ENCODE measurements at regions not wholly inside any gene's neighbourhood (a gene's known extent, or its start where the extent isn't known, plus 50 kb on each side); places are given as distances from the start of the nearest gene placed in this dataset.
A peak's percentile ranks its signal among the peaks of the same experiment; 100 is the strongest.

DNA sequence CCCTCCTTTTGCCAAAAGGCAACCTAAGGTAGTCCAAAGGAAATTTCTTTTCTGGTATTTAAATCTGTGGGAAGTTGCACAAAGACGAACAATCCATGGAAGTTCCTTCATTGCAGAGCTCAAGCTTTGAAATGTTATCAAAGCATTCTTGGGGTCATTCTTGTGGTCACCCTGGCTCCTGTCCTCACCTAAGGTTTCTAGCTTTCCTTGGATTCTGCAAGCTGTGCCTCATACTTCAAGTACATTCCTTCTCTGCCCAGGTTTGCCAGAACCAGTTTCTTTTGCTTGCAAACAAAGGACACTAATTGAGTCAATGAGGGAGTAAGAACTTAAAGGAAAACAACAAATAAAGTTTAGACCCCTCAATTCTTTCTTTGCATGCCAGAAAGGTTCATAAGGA, 329.8 kb upstream of the PDZRN3 start:
- no peak for DNase-seq (ENCODE audit: low spot score)

DNA sequence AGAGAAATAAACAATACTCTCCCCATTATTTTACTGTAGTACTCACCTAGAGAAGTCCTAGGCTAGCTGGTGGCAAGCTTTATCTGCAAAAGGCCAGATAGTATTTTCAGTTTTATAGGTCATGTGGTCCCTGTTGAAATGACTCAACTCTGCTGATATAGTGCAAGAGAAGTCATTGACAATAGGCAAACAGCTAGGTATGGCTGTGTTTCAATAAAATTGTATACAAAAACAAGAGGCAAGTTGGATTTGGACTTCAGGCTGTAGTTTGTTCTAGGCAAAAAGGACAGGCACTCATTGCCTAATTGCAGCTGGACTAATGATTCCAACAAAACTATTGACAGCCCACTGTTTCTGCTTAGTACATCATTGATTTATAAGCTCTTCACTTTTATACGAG, 328.0 kb upstream of the PDZRN3 start:
- no peak for DNase-seq (ENCODE audit: low spot score)

DNA sequence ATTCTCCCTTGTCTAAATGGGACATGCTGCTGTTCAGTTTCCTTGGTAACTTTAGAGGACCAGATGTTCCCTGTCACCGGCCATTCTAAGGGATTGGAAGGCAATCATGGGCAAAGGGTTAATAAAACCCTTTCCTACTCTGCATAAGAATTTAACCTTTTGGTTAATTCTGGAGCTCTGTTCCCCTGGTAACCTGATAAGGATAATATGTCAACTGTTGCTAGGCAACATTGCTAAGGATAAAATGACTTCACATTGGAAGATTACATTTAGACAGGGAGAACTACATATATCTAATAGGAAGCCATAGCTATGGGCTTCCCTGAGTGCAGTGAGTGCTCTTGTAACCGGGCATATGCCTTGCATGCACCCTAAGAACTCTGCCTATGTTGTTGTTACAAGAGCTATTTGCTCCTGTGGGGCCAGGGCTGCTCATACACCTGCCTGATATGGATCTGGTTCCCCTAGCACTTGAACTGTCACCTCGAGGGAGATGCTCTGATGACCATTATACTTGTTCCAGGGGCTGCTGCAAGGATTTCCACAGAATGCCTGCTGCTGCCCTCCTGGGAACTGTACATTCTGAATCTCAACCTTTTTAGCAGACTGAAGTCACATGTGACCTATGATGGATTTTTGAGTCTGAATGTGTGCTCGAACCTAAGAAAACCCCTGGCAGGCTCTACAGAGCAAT, 326.3 kb upstream of the PDZRN3 start:
- no peak for DNase-seq (ENCODE audit: low spot score)

DNA sequence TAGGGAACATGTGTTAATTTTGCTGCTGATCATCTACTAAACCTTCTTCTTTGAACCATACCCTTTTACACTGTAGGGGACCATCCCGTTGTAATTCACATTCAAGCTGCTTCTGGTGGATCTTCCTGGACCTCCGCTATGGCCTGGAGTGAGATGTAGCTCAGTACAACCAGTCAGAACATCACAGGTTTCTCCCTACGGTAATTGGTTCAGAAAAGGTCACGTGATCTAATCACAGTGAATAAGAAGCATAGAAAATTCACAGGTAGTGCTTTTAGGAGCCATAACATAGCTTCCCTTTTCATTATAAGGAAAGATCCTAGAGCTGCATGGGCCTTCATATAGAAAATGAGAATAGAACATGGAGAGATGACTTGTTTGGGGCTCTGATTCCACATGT, 320.8 kb upstream of the PDZRN3 start:
- no peak for DNase-seq (ENCODE audit: low spot score)

DNA sequence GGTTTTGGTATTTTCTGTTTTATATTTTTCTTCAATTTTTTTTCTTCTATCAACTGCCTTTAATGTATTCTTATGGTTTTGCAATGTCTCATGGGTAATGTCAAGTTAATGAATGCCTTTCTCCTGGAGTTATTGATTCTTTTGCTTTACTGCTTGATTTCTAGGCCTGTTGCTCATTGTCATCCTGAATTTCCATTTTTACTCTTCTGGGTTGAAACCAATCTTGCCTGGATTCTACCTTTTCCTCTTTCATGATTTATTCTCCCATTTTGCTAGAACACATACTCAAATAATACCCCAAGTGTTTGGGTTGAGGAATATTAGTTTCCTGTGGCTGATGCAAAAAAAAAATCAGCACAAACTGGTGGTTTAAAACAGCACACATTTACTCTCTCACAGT, 315.2 kb upstream of the PDZRN3 start:
- DNase-seq (ENCODE audit: low spot score), result no peak

DNA sequence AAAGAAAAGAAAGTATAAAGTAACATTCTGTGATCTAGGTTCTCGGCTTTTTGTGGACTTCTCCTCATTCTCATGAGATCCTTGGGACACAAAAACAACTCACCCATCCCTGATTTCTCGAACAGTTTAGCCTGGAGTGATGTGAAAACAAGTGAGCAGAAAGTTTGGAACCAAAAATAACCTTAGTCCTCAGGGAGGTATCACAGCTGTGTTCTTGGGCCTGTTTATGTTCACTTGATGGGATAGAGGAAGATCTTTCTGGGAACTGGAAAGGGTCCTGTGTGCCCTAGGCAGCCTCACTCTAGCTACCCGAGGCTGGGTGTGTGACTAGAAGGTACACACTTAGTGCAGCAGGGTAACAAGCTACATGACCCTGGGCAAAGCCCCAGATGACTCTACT, 308.8 kb upstream of the PDZRN3 start:
- no peak for DNase-seq (ENCODE audit: low spot score)

DNA sequence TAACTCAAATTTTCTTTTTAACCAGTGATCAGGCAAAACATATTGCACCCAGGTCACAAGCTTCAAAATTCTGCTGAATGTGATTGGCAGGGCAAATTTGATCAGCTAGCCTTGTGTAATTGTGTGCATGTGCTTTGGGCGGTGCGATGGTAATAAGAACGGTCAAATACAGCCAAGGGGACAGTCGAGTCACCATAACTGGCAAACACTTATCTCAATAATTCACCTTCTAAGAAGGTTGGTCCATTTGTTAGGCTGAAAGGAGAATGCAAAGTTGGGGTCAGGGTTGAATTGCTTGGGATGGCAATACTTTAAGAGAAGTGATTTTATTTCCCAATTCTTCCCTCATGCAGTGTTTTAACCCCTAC, 302.4 kb upstream of the PDZRN3 start:
- DNase-seq (ENCODE audit: low spot score), result no peak

DNA sequence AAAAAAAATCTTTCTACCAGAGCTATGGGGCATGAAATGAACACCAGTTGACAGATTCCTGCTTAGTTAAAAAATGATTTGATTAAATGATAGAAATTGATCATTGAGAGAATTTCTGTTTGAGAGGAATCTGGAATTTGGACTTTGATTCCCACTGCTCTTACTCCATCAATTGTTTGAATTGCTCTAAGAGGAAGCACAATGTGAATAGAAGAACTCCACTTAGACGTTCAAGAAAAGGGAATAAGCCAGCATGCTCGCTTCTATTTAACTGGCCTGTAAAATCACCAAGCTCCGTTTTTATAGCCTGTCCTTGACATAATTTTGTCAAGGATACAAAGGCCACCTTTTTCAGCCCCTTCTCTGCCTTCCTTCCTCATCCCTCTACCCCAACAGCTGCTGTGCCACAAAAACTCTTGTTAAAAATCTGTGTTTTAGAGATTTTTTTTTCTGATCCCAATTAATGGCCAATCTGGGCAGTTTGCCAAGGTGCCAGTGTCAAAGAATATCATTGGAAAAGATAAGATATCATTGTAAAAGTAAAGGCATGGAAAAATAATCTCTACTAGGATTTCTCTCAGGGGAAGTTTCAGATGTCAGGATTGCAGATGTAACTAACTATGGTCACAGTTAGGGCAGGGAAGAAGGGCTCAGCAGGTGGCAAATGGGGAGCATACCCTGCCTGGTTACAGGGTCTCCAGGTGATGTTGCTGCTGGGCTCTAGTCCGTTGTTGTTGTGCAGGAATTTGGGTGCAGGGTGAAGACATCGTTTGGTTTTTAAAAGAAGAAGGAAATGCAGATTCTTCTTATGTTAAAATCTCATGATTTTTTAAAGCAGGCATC, 301.8 kb upstream of the PDZRN3 start:
- DNase-seq (ENCODE audit: low spot score), result no peak

DNA sequence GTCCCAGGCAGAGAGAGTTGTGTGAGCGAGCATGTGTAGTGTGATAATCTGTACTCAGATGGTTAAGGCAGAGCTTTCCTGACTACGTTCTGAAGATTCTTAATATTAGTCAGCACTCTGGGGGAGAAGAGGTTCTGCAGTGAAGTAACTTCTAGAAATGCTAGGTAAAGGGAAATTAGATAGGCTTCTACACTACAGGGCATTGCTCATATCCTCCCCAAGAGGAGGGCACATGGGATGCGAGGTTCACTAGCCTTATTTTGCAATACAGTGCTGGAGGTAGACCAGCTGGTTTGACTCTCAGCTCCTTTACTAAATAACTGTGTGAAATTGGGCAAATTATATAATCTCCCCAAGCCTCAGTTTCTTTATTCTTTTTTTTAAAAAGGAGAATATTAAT, 300.3 kb upstream of the PDZRN3 start:
- DNase-seq (ENCODE audit: low spot score), result no peak

DNA sequence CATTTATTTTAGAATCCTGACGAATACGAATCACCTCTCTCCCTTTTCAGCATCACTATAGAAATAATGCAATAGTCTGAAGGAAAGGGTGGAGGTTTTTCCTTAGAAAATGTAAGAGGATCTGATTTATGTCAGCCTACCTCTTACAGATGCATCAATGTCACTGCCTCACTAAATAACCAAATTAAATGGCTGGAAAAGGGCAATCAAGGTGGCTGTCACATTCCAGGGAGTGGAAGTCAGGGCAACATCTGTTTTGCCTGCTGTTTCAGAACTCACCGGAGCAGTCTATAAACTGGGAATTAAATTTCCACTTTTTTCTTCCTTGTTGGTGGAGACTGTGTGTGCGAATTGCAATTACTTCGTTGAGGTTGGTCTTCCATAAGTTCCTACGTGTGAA, 299.3 kb upstream of the PDZRN3 start:
- DNase-seq (ENCODE audit: low spot score), result no peak

DNA sequence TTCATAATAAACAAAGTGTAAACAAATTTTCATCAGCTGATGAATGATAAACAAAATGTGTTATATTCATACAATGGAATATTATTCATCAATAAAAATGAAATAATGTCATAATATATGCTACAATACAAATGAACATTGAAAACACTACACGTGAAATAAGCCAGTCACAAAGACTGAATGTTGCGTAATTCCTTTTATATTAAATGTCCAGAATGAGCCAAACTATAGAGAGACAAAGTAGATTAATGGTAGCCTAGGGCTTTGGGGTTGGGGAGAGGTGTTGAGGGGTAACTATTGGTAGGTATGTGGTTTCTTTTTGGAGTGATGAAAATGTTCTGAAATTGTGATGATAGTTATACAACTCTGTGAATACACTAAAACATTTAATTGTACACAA, 292.9 kb upstream of the PDZRN3 start:
- DNase-seq (ENCODE audit: low spot score), result no peak

DNA sequence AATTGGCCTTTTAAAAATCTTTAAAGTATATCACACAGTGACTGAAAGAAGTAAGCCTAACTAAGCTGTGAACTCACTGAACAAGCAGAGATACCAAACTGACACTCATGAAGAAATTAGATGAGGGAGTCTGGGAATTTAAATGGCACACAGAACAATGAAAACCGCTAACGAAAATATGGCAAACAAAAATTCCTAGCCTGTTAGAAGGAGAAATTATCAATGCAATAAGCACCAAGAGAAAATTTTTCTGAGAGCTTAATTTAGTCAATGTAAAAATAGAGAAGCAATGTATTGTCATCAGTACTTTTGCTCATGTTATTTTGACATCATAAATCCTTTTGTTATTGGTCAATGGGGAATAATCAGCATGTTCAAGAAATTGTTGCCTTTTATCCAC, 291.1 kb upstream of the PDZRN3 start:
- no peak for DNase-seq (ENCODE audit: low spot score)

DNA sequence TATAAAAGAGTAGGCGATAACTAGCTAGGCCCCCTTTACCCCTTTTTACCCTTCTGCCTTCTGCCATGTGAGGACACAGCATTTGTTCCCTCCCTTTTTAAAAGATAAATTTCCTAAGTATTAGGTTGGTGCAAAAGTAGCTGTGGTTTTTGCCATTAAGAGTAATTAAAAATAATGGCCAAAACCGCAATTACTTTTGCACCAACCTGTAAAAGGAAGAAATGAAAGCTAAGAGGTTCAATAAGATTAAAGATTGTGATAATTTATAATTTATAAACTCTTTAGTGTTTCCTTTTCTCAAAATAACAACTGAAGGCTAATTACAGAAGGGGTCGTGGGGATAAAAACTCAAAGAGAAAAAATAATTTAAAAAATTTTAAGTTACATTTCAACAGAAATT, 283.5 kb upstream of the PDZRN3 start:
- DNase-seq (ENCODE audit: low spot score), result no peak

DNA sequence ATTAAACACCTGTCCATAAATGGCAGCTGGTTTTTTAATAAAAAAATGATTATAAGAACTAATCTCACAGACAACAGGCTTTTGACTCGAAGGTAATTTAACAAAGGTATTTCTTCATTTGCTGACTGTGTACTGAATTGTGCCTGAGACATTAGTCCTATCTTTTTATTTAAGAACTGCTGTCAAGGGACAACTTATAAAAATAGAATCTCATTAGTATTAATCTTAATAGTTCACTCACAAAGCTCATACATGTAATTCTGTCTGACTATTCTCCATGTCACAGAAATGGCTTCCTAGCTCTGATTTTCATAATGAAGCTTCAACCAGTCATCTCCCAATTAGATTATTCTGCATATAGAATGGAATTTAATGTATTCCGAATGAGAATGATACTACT, 276.9 kb upstream of the PDZRN3 start:
- no peak for DNase-seq (ENCODE audit: low spot score)

DNA sequence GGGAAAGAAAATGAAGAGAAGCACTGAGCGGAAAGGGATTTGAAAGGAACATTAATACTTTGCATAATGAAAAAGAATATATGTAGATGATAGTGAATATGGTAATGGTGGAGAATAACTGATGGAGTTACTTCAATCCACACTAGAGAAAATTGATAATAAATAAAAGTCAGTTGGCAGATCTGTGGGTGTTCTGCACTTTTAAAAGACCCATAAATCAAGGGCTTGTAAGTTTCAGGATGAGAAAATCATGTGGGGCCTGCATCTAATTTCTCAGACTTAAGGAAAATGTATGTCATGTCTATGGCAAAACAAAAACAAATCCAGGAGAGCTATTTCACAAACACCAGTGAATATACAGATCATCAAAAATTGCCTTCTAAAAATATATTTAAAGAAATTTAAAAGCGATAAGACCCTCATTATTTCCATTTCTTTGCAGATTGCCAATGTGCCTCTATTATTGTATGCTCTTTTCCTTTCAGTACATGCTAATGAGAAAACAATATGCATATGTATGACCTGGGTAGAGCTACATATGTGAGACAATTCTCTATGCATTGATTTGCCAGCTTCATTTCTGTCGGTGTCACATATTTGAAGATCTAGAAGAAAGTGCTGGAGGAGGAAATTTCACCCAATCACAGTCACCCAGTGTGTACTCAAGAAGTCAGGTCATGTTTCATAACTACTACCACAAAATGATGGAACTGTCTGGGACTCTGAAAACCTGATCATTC, 269.9 kb upstream of the PDZRN3 start:
- no peak for DNase-seq (ENCODE audit: low spot score)

DNA sequence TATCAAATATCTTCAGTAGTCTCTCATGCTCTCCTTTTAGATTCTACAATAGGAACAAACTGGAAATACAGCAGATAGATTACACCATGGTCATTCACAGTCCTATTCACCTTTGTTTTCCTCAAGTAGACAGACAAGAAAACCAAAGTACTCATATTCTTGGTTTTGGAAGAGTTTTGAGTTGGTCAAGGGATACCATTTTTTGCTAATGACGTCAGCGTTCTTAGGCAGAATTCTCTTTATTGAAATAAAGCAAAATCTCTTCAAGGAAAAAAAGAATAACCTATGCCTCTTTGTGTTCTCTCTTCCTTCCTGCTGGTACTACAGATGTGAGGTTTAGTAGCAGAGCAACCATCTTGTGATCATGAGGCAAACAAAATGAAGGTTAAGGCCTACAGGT, 268.3 kb upstream of the PDZRN3 start:
- no peak for DNase-seq (ENCODE audit: low spot score)

DNA sequence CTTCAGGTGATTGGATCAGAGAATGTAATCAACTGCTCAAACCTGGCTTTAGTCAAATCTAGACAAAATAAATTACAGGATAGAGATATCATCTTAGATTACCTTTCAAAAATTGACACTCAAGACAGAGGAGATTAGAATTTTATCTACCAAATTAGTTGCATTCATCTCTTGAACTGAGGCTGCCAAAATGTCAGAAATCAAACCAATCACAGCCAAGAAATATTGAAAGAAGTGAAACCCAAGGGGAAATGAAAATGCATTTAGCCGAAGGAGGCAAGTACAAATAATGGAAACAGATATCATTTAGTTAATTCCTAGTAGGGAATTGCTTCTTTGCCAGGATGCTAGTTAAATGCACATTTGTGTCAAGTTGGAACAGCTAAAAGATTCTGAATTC, 261.1 kb upstream of the PDZRN3 start:
- DNase-seq (ENCODE audit: low spot score), result no peak

DNA sequence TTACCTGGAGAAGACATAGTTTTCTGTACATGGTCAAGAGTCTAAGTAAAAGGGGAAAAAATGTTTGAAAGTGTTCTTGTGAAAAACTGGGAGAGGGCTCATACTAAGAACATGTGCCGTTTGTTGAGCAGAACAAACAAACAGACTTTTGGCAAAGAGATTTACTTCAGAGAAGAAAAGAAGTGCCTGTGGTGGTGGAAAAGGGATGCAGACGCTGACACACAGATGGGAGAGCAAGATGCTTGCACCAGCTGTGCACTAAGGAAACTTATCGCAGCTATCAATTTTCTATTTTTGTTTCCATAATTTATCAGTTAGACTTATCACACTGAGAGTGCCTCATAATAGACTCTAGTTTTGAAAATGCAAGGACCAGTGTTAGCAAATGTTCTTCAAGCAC, 259.6 kb upstream of the PDZRN3 start:
- no peak for DNase-seq (ENCODE audit: low spot score)

DNA sequence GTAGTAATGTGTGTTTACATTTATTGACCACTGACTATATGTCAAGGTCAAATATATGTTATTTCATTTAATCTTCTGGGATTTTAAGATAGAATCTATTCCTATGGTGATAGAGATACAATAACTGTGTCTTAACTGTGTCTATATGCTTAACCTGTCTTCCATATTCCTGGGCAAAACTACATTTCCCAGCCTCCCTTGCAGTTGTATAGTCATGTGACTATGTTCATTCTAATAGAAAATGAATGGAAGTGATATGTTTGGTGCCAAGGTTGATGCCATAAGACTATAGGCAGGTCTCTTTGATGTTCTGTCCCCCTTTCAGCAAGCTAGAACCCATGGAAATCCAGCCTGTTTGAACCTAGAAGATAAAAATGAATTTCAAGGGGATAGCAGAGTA, 258.8 kb upstream of the PDZRN3 start:
- no peak for DNase-seq (ENCODE audit: low spot score)

DNA sequence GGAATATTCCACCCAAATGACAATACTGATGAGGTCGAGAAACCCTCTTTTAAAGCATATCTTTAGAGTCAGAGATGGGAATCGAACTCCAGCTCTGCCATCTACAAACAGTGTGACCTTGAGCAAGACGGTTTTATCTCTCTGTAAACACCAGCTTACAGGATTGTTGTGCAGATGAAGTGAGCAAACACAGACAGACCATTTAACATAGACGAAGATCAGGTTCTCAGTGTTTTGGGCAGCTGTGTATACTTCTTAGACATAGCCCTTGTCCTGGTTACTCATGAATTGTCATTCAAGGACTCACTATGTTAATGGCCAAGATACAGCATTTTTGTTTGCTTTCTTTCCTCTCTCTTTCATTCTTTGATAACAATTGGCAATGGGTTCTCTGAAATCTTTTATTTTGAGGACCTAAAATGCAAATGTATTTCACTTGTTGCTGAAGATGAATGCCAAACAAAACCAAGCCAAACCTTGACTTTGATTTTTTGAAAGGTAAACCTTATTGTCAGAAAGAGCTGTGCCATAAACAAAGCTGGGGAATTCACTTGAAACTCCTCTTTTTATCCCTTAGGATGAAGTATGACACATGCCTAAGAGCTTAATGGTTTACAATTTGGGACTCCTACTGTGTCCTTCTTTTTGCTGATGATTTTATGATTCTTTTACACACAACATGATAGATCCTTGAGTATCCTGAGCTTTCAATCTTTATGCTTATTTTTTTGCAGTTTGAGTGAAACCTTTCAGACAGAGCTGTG, 250.0 kb upstream of the PDZRN3 start:
- DNase-seq (ENCODE audit: low spot score), result no peak

DNA sequence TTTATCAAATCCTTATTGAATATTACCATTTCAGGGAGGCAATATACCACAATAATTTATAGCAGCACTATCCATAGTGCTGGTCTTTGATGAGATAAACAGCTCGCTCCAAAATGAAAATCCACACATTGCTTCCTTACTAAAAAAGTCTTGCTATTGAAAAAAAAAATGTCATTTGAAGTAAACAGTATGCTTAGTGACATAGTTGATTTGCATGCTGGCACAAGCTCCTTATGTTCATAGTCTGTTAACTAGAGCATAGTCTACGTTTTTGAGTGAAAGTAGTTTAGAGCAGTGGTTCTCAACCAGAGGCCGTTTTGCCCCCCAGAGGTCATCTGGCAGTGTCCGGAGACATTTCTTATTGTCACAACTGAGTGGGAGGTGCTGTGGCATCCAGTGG, 249.4 kb upstream of the PDZRN3 start:
- no peak for DNase-seq (ENCODE audit: low spot score)

DNA sequence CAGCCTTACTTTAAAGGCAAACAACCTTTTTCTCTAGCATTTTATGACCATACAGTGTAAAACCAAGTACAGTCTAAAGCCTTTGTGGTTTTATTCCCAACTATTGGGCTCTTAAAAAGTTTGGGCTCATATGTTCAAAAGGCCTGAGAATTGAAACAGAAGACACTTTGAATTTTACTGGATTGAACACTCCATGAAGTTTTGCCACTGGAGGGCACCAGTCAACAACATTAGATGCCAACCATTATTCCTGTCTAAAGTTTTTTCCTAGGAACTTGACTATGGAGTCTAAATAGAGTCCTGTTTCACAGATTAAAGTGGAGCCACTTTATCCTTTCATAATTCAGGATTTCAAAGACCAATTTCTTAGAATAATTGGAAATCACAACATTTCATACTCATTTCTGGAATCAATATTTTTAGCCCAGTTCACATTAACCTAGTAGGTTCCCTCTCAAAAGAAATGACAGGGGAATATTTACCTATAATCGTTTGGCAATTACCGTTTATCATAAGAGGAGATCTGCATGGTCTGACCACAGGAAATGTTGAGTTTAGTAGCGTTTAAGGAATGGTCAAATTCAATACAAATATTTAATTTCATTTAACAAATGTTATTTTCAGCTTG, 244.1 kb upstream of the PDZRN3 start:
- DNase-seq (ENCODE audit: low spot score), result peak; percentile 73

All from GM03348 (cell line).